Parathyroid adenoma (tissue), 2 donors: ENCODE measurements at regions not wholly inside any gene's neighbourhood (a gene's known extent, or its start where the extent isn't known, plus 50 kb on each side); places are given as distances from the start of the nearest gene placed in this dataset.

Source experiments
- H2AFZ ChIP-seq: fragments of 300-600 bp; sonication (generic); one replicate; pipeline ENCODE4 v1.7.0; 2017; ENCODE audit warnings: antibody characterized with exemption, mild to moderate bottlenecking
- H3K27ac ChIP-seq: fragments of 300-600 bp; sonication (generic); one replicate; pipeline ENCODE4 v1.7.0; 2017
- H3K27me3 ChIP-seq: fragments of 300-600 bp; sonication (generic); one replicate; pipeline ENCODE4 v1.7.0; 2017; ENCODE audit warnings: low read length; ENCODE audit not compliant: control insufficient read depth, insufficient read depth
- H3K36me3 ChIP-seq: fragments of 300-600 bp; sonication (generic); one replicate; pipeline ENCODE4 v1.7.0; 2017; ENCODE audit warnings: low read length; ENCODE audit not compliant: control insufficient read depth, insufficient read depth
- H3K4me1 ChIP-seq: fragments of 300-600 bp; sonication (generic); one replicate; pipeline ENCODE4 v1.7.0; 2017; ENCODE audit warnings: control low read depth
- H3K4me2 ChIP-seq: fragments of 300-600 bp; sonication (generic); one replicate; pipeline ENCODE4 v1.7.0; 2017; ENCODE audit warnings: low read length
- H3K4me3 ChIP-seq: fragments of 300-600 bp; sonication (generic); one replicate; pipeline ENCODE4 v1.7.0; 2017; ENCODE audit warnings: low read depth, low read length
- H3K79me2 ChIP-seq: fragments of 300-600 bp; sonication (generic); one replicate; pipeline ENCODE4 v1.7.0; 2017; ENCODE audit warnings: control low read depth
- H3K9ac ChIP-seq: fragments of 300-600 bp; sonication (generic); one replicate; pipeline ENCODE4 v1.7.0; 2017; ENCODE audit warnings: mild to moderate bottlenecking
- H3K9me3 ChIP-seq: fragments of 300-600 bp; sonication (generic); one replicate; pipeline ENCODE4 v1.7.0; 2017; ENCODE audit warnings: low read length; ENCODE audit not compliant: control insufficient read depth
- CTCF ChIP-seq: fragments of 300-600 bp; sonication (generic); IDR thresholded peaks from one replicate; pipeline ENCODE4 v1.7.0; 2017; ENCODE audit warnings: antibody characterized with exemption, mild to moderate bottlenecking
- donor health status: primary hyperparathyroidism.

GRCh38 chr5:158033076-158033475, 174.1 kb upstream of the CLINT1 start:
- Histone ChIP-seq H3K4me2 (no peak overlapping the region), H3K79me2 (no peaks in the 10 kb centered on the region), H2AFZ (no peak overlapping the region), H3K4me1 (no peaks in the 10 kb centered on the region), H3K4me3 (no peak overlapping the region), H3K9me3 (no peaks in the 10 kb centered on the region), H3K27me3 (no peaks in the 10 kb centered on the region), H3K9ac (no peak overlapping the region), H3K27ac (no peak overlapping the region), H3K36me3 (no peaks in the 10 kb centered on the region)
- no peak for TF ChIP-seq CTCF

GRCh38 chr5:158032246-158032645, 173.3 kb upstream of the CLINT1 start:
- TF ChIP-seq CTCF, result no peak
- Histone ChIP-seq H3K36me3 (no peaks in the 10 kb centered on the region), H3K4me2 (no peak overlapping the region), H3K9ac (no peak overlapping the region), H2AFZ (no peak overlapping the region), H3K27ac (no peak overlapping the region), H3K4me1 (no peaks in the 10 kb centered on the region), H3K27me3 (no peaks in the 10 kb centered on the region), H3K4me3 (no peak overlapping the region), H3K79me2 (no peaks in the 10 kb centered on the region), H3K9me3 (no peaks in the 10 kb centered on the region)

- no peak overlapping the region for H3K27ac ChIP-seq
- TF ChIP-seq CTCF, result no peak
Observed at GRCh38 chr5:158027806-158028775, 169.1 kb upstream of the CLINT1 start.

GRCh38 chr5:158026304-158027031, 167.5 kb upstream of the CLINT1 start:
- TF ChIP-seq CTCF, result no peak
- H3K36me3 ChIP-seq, result no peaks in the 10 kb centered on the region
- H3K4me1 ChIP-seq, result no peaks in the 10 kb centered on the region
- H3K4me3 ChIP-seq, result no peak overlapping the region
- no peak overlapping the region for H3K27ac ChIP-seq
- H3K27me3 ChIP-seq, result no peaks in the 10 kb centered on the region
- H3K9me3 ChIP-seq, result no peaks in the 10 kb centered on the region
- no peak overlapping the region for H2AFZ ChIP-seq
- no peak overlapping the region for H3K9ac ChIP-seq
- no peak overlapping the region for H3K4me2 ChIP-seq
- no peaks in the 10 kb centered on the region for H3K79me2 ChIP-seq

More at GRCh38 chr5:158027806-158028775, 169.1 kb upstream of the CLINT1 start:
- no peaks in the 10 kb centered on the region for H3K9me3 ChIP-seq
- H3K9ac ChIP-seq, result no peak overlapping the region
- no peaks in the 10 kb centered on the region for H3K36me3 ChIP-seq
- H3K4me2 ChIP-seq, result no peak overlapping the region
- no peaks in the 10 kb centered on the region for H3K79me2 ChIP-seq
- H2AFZ ChIP-seq, result no peak overlapping the region
- no peak overlapping the region for H3K4me3 ChIP-seq
- H3K4me1 ChIP-seq, result no peaks in the 10 kb centered on the region
- no peaks in the 10 kb centered on the region for H3K27me3 ChIP-seq
